HG02678 (cell line): ENCODE measurements at regions not wholly inside any gene's neighbourhood (a gene's known extent, or its start where the extent isn't known, plus 50 kb on each side); places are given as distances from the start of the nearest gene placed in this dataset.
"Not testable (repeated sequence)": the region's sequence is repeated elsewhere in the genome, so short reads cannot be mapped to it uniquely, and the experiment has no call there.

Experiments
- ATAC-seq: cut with Tn5 transposase; IDR thresholded peaks from one replicate; pipeline ENCODE4 v1.9.1; 2021; ENCODE audit warnings: mild to moderate bottlenecking, moderate library complexity; ENCODE audit not compliant: unreplicated experiment

- no peak for ATAC-seq
These were observed 108.2 kb downstream of the NRN1 start for GRCh38 chr6:5898563-5898962.

- ATAC-seq, result no peak
These were observed 108.6 kb downstream of the NRN1 start for GRCh38 chr6:5898102-5898501.

GRCh38 chr6:5896476-5897200, 110.1 kb downstream of the NRN1 start:
- ATAC-seq, result no peak

GRCh38 chr6:5894357-5894756, 112.4 kb downstream of the NRN1 start:
- no peak for ATAC-seq

- no peak for ATAC-seq
These were observed 113.4 kb downstream of the NRN1 start for GRCh38 chr6:5893295-5893694.

GRCh38 chr6:5892669-5893068, 114.1 kb downstream of the NRN1 start:
- no peak for ATAC-seq

- no peak for ATAC-seq
These were observed 127.9 kb downstream of the NRN1 start for GRCh38 chr6:5878792-5879191.

GRCh38 chr6:5876076-5876475, 130.6 kb downstream of the NRN1 start:
- no peak for ATAC-seq

GRCh38 chr6:5873976-5874375, 132.7 kb downstream of the NRN1 start:
- not testable (repeated sequence) for ATAC-seq

GRCh38 chr6:5871296-5871695, 135.4 kb downstream of the NRN1 start:
- ATAC-seq, result no peak

GRCh38 chr6:5869676-5870075, 137.0 kb downstream of the NRN1 start:
- no peak for ATAC-seq

- ATAC-seq, result no peak
These were observed 137.5 kb downstream of the NRN1 start for GRCh38 chr6:5869261-5869660.

GRCh38 chr6:5866547-5867051, 140.1 kb downstream of the NRN1 start:
- no peak for ATAC-seq

- ATAC-seq, result no peak
These were observed 141.2 kb downstream of the NRN1 start for GRCh38 chr6:5865506-5866031.

- no peak for ATAC-seq
These were observed 145.9 kb downstream of the NRN1 start for GRCh38 chr6:5860849-5861248.

- ATAC-seq, result no peak
These were observed 150.8 kb downstream of the NRN1 start for GRCh38 chr6:5855787-5856470.

GRCh38 chr6:5854899-5855298, 151.8 kb downstream of the NRN1 start:
- ATAC-seq, result no peak

GRCh38 chr6:5851261-5851757, 155.4 kb downstream of the NRN1 start:
- peak; percentile 62 for ATAC-seq

GRCh38 chr6:5850848-5851255, 155.9 kb downstream of the NRN1 start:
- ATAC-seq, result peak; percentile 6

GRCh38 chr6:5846889-5847288, 159.8 kb downstream of the NRN1 start:
- no peak for ATAC-seq

GRCh38 chr6:5846335-5846734, 160.4 kb downstream of the NRN1 start:
- ATAC-seq, result no peak

GRCh38 chr6:5843078-5843477, 163.6 kb downstream of the NRN1 start:
- no peak for ATAC-seq
